Skeletal muscle tissue (tissue), 3 donors: ENCODE measurements at regions not wholly inside any gene's neighbourhood (a gene's known extent, or its start where the extent isn't known, plus 50 kb on each side); places are given as distances from the start of the nearest gene placed in this dataset.
"Not testable (repeated sequence)": the region's sequence is repeated elsewhere in the genome, so short reads cannot be mapped to it uniquely, and the experiment has no call there.

Source experiments
- H3K27ac ChIP-seq: one replicate; pipeline ENCODE4 v1.7.0; 2013; ENCODE audit warnings: mild to moderate bottlenecking, low read depth, low read length, inconsistent platforms
- H3K27me3 ChIP-seq, 3 donors: one replicate each; pipeline ENCODE4 v1.7.0; 2013; ENCODE audit warnings: low read length in 3 of 3; ENCODE audit not compliant: control insufficient read depth in 3 of 3, insufficient read depth in 3 of 3
- H3K36me3 ChIP-seq, 3 donors: one replicate each; pipeline ENCODE4 v1.7.0; 2013; ENCODE audit warnings: low read length in 3 of 3; ENCODE audit not compliant: control insufficient read depth in 3 of 3, insufficient read depth in 3 of 3
- H3K4me1 ChIP-seq, 3 donors: one replicate each; pipeline ENCODE4 v1.7.0; 2013; ENCODE audit warnings: low read length in 3 of 3, mild to moderate bottlenecking in 3 of 3; ENCODE audit not compliant: control insufficient read depth in 3 of 3, insufficient read depth in 3 of 3
- H3K4me3 ChIP-seq, 3 donors: one replicate each; pipeline ENCODE4 v1.7.0; 2013; ENCODE audit warnings: low read length in 3 of 3
- H3K9ac ChIP-seq, 3 donors: one replicate each; pipeline ENCODE4 v1.7.0; 2013; ENCODE audit warnings: low read length in 3 of 3, mild to moderate bottlenecking in 3 of 3, moderate library complexity in 2 of 3, low read depth in 1 of 3
- H3K9me3 ChIP-seq, 3 donors: one replicate each; pipeline ENCODE4 v1.7.0; 2013; ENCODE audit warnings: low read length in 3 of 3; ENCODE audit not compliant: control insufficient read depth in 3 of 3
- donor health status: Osteomylitis.

DNA sequence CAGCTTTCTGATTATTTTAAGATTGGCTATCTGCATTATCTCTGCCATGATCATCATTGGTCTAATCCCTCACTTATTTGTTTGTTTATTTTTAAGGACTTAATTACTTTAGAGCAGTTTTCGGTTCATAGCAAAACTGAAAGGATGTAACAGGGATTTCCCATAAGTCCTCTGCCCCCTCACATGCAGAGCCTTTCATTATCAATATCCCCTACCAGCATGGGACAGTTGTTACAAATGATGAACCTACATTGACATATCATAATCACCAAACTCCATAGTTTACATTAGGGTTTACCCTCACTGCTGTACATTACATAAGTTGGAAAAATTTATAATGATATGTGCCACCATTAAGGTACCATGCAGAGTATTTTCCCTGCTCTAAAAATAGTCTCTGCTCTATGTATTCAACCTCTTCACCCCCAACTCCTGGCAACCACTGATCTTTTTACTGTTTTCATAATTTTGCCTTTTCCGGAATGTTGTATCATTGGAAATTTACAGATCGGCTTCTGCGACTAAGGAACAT lies 131.9 kb downstream of the GOLGA6L6 start:
- not testable (repeated sequence) for H3K9ac ChIP-seq, H3K36me3 ChIP-seq, H3K27ac ChIP-seq, H3K4me1 ChIP-seq, H3K27me3 ChIP-seq, H3K9me3 ChIP-seq, H3K4me3 ChIP-seq

DNA sequence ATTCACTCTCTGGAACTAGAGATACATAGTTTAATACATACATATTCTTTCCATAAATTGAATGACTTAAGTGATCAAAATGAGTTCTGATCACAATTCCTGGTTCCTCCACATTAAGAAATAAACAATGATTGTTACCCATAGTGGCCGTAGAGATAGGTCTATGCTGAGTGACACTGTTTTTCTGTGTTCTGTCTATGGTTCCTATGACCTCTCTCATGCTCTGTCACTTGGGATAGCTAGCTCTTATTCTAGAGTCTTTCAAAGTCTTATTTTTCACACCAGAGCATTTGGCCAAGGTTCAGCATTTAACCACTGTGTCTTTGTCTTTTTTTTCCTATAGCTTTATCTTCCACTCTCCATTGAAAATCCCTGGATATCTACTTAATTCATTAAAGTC lies 132.4 kb downstream of the GOLGA6L6 start:
- Histone ChIP-seq H3K36me3 (no peaks in the 10 kb centered on the region), H3K4me3 (no peak overlapping the region), H3K9me3 (no peaks in the 10 kb centered on the region), H3K27me3 (no peaks in the 10 kb centered on the region), H3K4me1 (no peaks in the 10 kb centered on the region), H3K27ac (no peak overlapping the region), H3K9ac (no peak overlapping the region)

DNA sequence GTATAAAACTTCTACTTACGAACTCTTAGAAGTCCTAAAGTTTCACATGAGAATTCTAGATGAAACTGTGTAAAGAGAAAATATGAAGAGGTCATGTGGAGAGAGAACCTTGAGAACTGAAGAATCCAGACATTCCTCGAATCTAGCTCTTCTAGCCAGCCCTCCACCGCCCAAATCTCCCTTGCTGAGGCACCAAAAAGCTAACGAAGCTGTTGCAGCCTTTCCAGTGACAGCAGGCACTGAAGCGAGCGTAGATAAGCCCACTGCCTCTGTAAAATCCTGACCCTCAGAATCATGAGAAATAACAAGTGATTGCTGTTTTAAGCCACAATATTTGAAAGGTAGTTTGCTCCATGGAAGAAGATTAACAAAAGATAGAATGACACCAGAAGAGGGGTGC lies 134.0 kb downstream of the GOLGA6L6 start:
- H3K27me3 ChIP-seq: no peaks in the 10 kb centered on the region
- H3K9me3 ChIP-seq: no peaks in the 10 kb centered on the region
- H3K4me1 ChIP-seq: no peaks in the 10 kb centered on the region
- no peak overlapping the region for H3K4me3 ChIP-seq
- H3K27ac ChIP-seq: no peak overlapping the region
- no peaks in the 10 kb centered on the region for H3K36me3 ChIP-seq
- H3K9ac ChIP-seq: no peak overlapping the region

- H3K36me3 ChIP-seq, H3K27me3 ChIP-seq, H3K9ac ChIP-seq, H3K4me1 ChIP-seq, H3K4me3 ChIP-seq, H3K9me3 ChIP-seq, H3K27ac ChIP-seq: not testable (repeated sequence)
Measured at GRCh38 chr15:20404571-20404970, 137.0 kb downstream of the GOLGA6L6 start.

- not testable (repeated sequence) for H3K27ac ChIP-seq, H3K27me3 ChIP-seq, H3K9ac ChIP-seq, H3K4me1 ChIP-seq, H3K36me3 ChIP-seq, H3K4me3 ChIP-seq, H3K9me3 ChIP-seq
Measured at GRCh38 chr15:20402586-20402985, 139.0 kb downstream of the GOLGA6L6 start.

- H3K36me3 ChIP-seq, H3K9me3 ChIP-seq, H3K9ac ChIP-seq, H3K27ac ChIP-seq, H3K27me3 ChIP-seq, H3K4me3 ChIP-seq, H3K4me1 ChIP-seq: not testable (repeated sequence)
Measured at GRCh38 chr15:20401058-20401457, 140.5 kb downstream of the GOLGA6L6 start.

- not testable (repeated sequence) for H3K36me3 ChIP-seq, H3K9ac ChIP-seq, H3K27me3 ChIP-seq, H3K27ac ChIP-seq, H3K9me3 ChIP-seq, H3K4me1 ChIP-seq, H3K4me3 ChIP-seq
Measured at GRCh38 chr15:20398680-20399079, 142.9 kb downstream of the GOLGA6L6 start.

GRCh38 chr15:20388161-20388560 lies 153.4 kb downstream of the GOLGA6L6 start:
- not testable (repeated sequence) for H3K4me1 ChIP-seq, H3K9ac ChIP-seq, H3K27ac ChIP-seq, H3K36me3 ChIP-seq, H3K27me3 ChIP-seq, H3K9me3 ChIP-seq, H3K4me3 ChIP-seq

DNA sequence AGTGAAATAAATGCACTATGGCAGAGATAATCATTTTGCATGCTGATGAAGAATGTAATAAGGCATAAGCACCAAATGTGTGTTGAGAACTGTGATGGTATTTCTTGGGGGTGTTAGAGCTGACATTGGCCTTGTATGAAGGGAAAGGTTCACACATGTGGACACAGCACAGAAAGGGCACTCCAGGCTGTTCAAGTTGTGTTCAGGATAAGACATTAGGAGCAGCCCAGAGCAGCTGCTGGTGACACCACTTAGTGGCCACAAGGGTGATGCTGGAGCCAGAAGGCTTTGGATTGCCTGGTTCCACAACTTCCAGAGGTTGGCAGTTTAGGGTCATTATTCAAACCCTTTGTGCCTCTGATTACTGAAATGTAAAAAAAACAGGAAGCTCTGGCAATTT lies 155.4 kb downstream of the GOLGA6L6 start:
- Histone ChIP-seq H3K4me1 (no peaks in the 10 kb centered on the region), H3K9ac (no peak overlapping the region), H3K27me3 (no peaks in the 10 kb centered on the region), H3K36me3 (no peaks in the 10 kb centered on the region), H3K4me3 (no peak overlapping the region), H3K9me3 (peaks cover 0 to 7% (median 0%) of the 10 kb centered on the region in 3 donors), H3K27ac (no peak overlapping the region)

DNA sequence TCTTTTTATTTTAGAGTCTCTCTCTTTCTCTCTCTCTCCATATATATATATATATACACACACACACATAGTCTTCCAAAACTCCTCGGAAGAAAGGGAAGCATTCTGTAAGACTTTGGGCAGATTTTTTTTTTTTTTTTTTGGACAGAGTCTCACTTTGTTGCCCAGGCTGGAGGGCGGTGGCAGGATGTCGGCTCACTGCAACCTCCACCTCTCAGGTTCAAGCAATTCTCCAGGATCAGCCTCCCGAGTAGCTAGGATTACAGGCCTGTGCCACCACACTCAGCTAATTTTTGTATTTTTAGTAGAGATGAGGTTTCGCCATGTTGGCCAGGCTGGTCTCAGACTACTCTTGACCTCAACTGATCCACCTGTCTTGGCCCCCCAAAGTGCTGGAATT lies 161.4 kb downstream of the GOLGA6L6 start:
- not testable (repeated sequence) for H3K27ac ChIP-seq, H3K9ac ChIP-seq, H3K4me3 ChIP-seq, H3K4me1 ChIP-seq, H3K27me3 ChIP-seq, H3K9me3 ChIP-seq, H3K36me3 ChIP-seq

- Histone ChIP-seq H3K4me3 (no peak overlapping the region), H3K36me3 (no peaks in the 10 kb centered on the region), H3K27ac (no peak overlapping the region), H3K9me3 (no peaks in the 10 kb centered on the region), H3K4me1 (no peaks in the 10 kb centered on the region), H3K9ac (no peak overlapping the region), H3K27me3 (no peaks in the 10 kb centered on the region)
Measured at GRCh38 chr15:20376872-20377271, 164.7 kb downstream of the GOLGA6L6 start.
